ENCODE measurements at regions not wholly inside any gene's neighbourhood (a gene's known extent, or its start where the extent isn't known, plus 50 kb on each side); places are given as distances from the start of the nearest gene placed in this dataset.

DNA sequence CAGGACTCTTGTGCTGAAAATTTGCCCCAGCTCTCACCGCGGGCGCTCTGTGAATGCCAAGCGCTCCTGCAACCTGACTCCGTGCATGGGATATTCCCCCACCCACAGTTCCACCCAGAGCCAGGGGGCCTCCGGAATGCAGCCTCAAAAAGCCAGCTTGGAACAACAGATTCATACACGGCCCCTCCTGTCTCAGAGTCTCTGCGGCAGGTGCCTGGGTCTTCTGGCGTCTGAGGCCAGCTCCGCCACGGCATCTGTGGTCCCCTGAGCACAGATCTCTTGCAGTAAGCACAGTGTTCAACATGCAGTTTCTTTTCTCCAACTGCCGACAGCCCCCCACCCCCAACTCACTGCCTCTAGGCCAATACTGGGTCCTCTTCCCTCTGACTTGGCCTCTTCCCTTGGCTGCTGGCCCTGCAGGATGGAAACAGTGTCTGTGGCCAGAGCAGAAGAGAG lies 355.7 kb upstream of the IRX2 start:
- TF ChIP-seq, protein P1, sequence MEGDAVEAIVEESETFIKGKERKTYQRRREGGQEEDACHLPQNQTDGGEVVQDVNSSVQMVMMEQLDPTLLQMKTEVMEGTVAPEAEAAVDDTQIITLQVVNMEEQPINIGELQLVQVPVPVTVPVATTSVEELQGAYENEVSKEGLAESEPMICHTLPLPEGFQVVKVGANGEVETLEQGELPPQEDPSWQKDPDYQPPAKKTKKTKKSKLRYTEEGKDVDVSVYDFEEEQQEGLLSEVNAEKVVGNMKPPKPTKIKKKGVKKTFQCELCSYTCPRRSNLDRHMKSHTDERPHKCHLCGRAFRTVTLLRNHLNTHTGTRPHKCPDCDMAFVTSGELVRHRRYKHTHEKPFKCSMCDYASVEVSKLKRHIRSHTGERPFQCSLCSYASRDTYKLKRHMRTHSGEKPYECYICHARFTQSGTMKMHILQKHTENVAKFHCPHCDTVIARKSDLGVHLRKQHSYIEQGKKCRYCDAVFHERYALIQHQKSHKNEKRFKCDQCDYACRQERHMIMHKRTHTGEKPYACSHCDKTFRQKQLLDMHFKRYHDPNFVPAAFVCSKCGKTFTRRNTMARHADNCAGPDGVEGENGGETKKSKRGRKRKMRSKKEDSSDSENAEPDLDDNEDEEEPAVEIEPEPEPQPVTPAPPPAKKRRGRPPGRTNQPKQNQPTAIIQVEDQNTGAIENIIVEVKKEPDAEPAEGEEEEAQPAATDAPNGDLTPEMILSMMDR (IDR thresholded peaks at IDR 0.05) = no peak
- TF ChIP-seq ELF4 (CRISPR knock-in tag; IDR thresholded peaks at IDR 0.05; ENCODE audit: low read depth) = no peak
- TF ChIP-seq, protein P2, sequence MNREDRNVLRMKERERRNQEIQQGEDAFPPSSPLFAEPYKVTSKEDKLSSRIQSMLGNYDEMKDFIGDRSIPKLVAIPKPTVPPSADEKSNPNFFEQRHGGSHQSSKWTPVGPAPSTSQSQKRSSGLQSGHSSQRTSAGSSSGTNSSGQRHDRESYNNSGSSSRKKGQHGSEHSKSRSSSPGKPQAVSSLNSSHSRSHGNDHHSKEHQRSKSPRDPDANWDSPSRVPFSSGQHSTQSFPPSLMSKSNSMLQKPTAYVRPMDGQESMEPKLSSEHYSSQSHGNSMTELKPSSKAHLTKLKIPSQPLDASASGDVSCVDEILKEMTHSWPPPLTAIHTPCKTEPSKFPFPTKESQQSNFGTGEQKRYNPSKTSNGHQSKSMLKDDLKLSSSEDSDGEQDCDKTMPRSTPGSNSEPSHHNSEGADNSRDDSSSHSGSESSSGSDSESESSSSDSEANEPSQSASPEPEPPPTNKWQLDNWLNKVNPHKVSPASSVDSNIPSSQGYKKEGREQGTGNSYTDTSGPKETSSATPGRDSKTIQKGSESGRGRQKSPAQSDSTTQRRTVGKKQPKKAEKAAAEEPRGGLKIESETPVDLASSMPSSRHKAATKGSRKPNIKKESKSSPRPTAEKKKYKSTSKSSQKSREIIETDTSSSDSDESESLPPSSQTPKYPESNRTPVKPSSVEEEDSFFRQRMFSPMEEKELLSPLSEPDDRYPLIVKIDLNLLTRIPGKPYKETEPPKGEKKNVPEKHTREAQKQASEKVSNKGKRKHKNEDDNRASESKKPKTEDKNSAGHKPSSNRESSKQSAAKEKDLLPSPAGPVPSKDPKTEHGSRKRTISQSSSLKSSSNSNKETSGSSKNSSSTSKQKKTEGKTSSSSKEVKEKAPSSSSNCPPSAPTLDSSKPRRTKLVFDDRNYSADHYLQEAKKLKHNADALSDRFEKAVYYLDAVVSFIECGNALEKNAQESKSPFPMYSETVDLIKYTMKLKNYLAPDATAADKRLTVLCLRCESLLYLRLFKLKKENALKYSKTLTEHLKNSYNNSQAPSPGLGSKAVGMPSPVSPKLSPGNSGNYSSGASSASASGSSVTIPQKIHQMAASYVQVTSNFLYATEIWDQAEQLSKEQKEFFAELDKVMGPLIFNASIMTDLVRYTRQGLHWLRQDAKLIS (CRISPR knock-in tag; IDR thresholded peaks at IDR 0.05; ENCODE audit: borderline replicate concordance) = no peak
- no peak for TF ChIP-seq MLX (CRISPR knock-in tag; IDR thresholded peaks at IDR 0.05)
- TF ChIP-seq, protein P3, sequence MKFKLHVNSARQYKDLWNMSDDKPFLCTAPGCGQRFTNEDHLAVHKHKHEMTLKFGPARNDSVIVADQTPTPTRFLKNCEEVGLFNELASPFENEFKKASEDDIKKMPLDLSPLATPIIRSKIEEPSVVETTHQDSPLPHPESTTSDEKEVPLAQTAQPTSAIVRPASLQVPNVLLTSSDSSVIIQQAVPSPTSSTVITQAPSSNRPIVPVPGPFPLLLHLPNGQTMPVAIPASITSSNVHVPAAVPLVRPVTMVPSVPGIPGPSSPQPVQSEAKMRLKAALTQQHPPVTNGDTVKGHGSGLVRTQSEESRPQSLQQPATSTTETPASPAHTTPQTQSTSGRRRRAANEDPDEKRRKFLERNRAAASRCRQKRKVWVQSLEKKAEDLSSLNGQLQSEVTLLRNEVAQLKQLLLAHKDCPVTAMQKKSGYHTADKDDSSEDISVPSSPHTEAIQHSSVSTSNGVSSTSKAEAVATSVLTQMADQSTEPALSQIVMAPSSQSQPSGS (CRISPR knock-in tag; IDR thresholded peaks at IDR 0.05; ENCODE audit: borderline replicate concordance, low read depth) = no peak
- no peak for TF ChIP-seq ZBTB21 (CRISPR knock-in tag; IDR thresholded peaks at IDR 0.05; ENCODE audit: borderline replicate concordance)
- no peak for TF ChIP-seq CREM (CRISPR knock-in tag; IDR thresholded peaks at IDR 0.05)

Data from WTC11 (cell line).